HG03571 (cell line): ENCODE measurements at regions not wholly inside any gene's neighbourhood (a gene's known extent, or its start where the extent isn't known, plus 50 kb on each side); places are given as distances from the start of the nearest gene placed in this dataset.

ENCODE experiments used
- ATAC-seq: cut with Tn5 transposase; IDR thresholded peaks from one replicate; pipeline ENCODE4 v1.9.1; 2021; ENCODE audit not compliant: unreplicated experiment

GRCh38 chr2:20523073-20523798 is 76.4 kb downstream of the RHOB start:
- ATAC-seq, result no peak

- no peak for ATAC-seq
Observed at GRCh38 chr2:20523799-20524187, 76.9 kb downstream of the RHOB start.

GRCh38 chr2:20524412-20525040 is 77.7 kb downstream of the RHOB start:
- peak; percentile 76 for ATAC-seq

- peak; percentile 88 for ATAC-seq
Observed at GRCh38 chr2:20525041-20526035, 78.5 kb downstream of the RHOB start.

GRCh38 chr2:20526160-20526559 is 79.3 kb downstream of the RHOB start:
- no peak for ATAC-seq

- no peak for ATAC-seq
Observed at GRCh38 chr2:20526708-20527107, 79.8 kb downstream of the RHOB start.

GRCh38 chr2:20528713-20529112 is 81.8 kb downstream of the RHOB start:
- ATAC-seq, result no peak

GRCh38 chr2:20530520-20530919 is 83.6 kb downstream of the RHOB start:
- ATAC-seq, result no peak

- no peak for ATAC-seq
Observed at GRCh38 chr2:20531633-20532262, 84.9 kb downstream of the RHOB start.

- no peak for ATAC-seq
Observed at GRCh38 chr2:20532634-20533437, 86.0 kb downstream of the RHOB start.

GRCh38 chr2:20533993-20534622 is 87.2 kb downstream of the RHOB start:
- no peak for ATAC-seq

- no peak for ATAC-seq
Observed at GRCh38 chr2:20534913-20535801, 88.3 kb downstream of the RHOB start.

- no peak for ATAC-seq
Observed at GRCh38 chr2:20536619-20537422, 89.9 kb downstream of the RHOB start.

- ATAC-seq, result no peak
Observed at GRCh38 chr2:20537423-20538307, 90.8 kb downstream of the RHOB start.

- ATAC-seq, result no peak
Observed at GRCh38 chr2:20538308-20539132, 91.6 kb downstream of the RHOB start.

- no peak for ATAC-seq
Observed at GRCh38 chr2:20539133-20539719, 92.4 kb downstream of the RHOB start.
